PC-3 (cell line): ENCODE measurements at regions not wholly inside any gene's neighbourhood (a gene's known extent, or its start where the extent isn't known, plus 50 kb on each side); places are given as distances from the start of the nearest gene placed in this dataset.

Source experiments
- CTCF ChIP-seq: fragments of 300-600 bp; sonication (generic); conservative IDR thresholded peaks from 2 replicates; pipeline ENCODE4 v1.5.1; 2017; ENCODE audit warnings: antibody characterized with exemption, low read depth, mild to moderate bottlenecking, low read length
- EZH2phosphoT487 ChIP-seq: fragments of 300-600 bp; sonication (generic); IDR thresholded peaks from 2 replicates; pipeline ENCODE4 v1.6.1; 2018; ENCODE audit warnings: mild to moderate bottlenecking, antibody characterized with exemption, low read length, borderline replicate concordance

GRCh38 chr5:167296066-167296465 is 995.4 kb upstream of the WWC1 start:
- TF ChIP-seq CTCF (no peak), EZH2phosphoT487 (no peak)
